ENCODE measurements at regions not wholly inside any gene's neighbourhood (a gene's known extent, or its start where the extent isn't known, plus 50 kb on each side); places are given as distances from the start of the nearest gene placed in this dataset.

DNA sequence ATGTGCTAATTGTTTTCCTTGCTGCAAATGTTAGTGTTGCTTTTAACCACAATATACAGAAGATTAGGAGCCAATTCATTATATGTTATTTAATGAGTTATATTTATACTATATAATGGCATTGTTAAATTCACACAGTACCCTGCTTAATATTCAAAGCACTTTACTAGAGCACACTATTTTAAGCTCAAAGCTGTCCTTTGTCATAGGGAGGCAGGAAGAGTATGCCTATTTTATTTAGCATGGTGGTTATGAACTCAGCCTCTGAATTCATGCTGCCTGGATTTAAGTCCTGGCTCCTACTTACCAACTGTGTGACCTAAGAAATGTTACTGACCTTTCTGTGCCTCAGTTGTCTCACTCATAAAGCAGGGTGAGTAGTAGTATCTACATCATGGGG lies 80.5 kb downstream of the FASTKD2 start:
- TF ChIP-seq, protein P1, sequence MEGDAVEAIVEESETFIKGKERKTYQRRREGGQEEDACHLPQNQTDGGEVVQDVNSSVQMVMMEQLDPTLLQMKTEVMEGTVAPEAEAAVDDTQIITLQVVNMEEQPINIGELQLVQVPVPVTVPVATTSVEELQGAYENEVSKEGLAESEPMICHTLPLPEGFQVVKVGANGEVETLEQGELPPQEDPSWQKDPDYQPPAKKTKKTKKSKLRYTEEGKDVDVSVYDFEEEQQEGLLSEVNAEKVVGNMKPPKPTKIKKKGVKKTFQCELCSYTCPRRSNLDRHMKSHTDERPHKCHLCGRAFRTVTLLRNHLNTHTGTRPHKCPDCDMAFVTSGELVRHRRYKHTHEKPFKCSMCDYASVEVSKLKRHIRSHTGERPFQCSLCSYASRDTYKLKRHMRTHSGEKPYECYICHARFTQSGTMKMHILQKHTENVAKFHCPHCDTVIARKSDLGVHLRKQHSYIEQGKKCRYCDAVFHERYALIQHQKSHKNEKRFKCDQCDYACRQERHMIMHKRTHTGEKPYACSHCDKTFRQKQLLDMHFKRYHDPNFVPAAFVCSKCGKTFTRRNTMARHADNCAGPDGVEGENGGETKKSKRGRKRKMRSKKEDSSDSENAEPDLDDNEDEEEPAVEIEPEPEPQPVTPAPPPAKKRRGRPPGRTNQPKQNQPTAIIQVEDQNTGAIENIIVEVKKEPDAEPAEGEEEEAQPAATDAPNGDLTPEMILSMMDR (IDR thresholded peaks at IDR 0.05): no peak
- DNase-seq (no peak), ATAC-seq (ENCODE audit: low read depth) (no peak)
- intact Hi-C loops (cut with micrococcal nuclease): no loop called here
- Mint-ChIP-seq H3K36me3 (ENCODE audit: low read depth) (no peaks in the 10 kb centered on the region), H3K4me1 (no peaks in the 10 kb centered on the region), H3K9me3 (no peaks in the 10 kb centered on the region), H3K27me3 (peaks cover 4% of the 10 kb centered on the region), H3K27ac (no peak overlapping the region), H3K4me3 (no peak overlapping the region)
- POLR2A ChIA-PET: no interaction called here
- CTCF ChIA-PET: no interaction called here

DNA sequence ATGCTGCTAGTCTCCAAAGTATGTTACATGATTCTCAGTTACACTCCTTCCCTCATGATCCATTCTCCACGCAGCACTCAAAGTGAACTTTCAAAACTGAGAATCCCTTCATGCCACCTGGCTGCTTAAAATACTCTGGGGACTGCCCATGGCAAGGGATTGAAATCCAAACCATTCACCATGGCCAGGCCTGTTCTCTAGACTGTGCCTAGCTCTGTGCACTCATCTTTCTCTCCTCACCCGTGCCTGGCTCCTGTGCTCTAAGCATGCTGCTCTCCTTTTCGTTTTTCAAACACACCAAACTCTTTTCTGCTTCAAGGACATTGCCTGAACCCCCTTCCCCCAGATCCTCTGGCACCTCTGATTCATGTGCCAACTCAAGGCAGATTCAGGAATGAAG lies 80.9 kb downstream of the FASTKD2 start:
- peaks cover 2% of the 10 kb centered on the region for H3K27me3 Mint-ChIP-seq
- intact Hi-C loops (cut with micrococcal nuclease): no loop called here
- POLR2A ChIA-PET: no interaction called here

DNA sequence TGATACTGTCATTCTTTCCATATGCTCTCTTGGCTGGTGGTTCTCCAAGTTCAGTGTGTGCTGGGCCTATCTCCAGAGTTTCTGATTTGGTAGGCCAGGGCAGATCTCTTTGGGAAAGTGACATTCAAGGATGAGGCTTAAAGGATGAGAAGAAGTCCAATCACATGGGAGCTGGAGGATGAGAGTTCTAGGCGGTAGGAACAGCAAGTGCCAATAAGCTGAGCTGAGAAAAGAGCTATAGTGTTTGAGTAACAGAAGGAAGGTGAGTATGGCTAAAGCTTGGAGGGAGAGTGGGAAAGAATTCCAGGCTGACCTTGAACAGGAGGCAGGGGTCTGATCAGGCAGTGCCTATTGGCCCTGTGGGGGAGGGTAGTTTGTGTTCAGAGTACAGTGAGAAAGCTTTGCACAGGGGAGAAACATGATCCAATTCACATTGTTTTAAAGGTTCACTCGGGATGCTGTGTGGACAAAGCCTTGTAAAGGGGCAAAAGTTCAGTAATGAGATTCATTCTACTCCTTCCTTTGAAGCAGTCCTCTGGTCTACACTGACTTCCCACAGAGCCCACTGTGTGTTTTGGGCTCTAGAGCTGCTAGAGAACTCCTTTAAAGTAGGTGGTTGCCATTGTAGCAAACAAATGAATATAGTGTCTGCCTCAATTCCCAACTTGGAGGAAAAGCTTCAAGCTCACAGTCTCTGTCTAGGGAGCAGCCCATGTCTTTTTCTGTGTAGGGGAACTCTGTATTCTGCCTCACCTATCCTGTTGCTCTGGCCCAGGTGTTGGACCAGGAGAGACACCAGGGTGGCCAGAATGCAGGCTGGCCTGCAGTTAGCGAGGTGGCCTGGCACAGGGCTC lies 81.8 kb downstream of the FASTKD2 start:
- H3K4me3 Mint-ChIP-seq: no peak overlapping the region
- H3K4me1 Mint-ChIP-seq: no peaks in the 10 kb centered on the region
- intact Hi-C loops (cut with micrococcal nuclease): no loop called here
- TF ChIP-seq, protein P1 (IDR thresholded peaks at IDR 0.05): no peak
- H3K27ac Mint-ChIP-seq: no peak overlapping the region
- no peaks in the 10 kb centered on the region for H3K36me3 Mint-ChIP-seq (ENCODE audit: low read depth)
- ATAC-seq (ENCODE audit: low read depth) (no peak), DNase-seq (no peak)
- ChIA-PET POLR2A (no interaction called here), CTCF (no interaction called here)
- H3K9me3 Mint-ChIP-seq: no peaks in the 10 kb centered on the region
- no peaks in the 10 kb centered on the region for H3K27me3 Mint-ChIP-seq

More for the DNA sequence above, 80.9 kb downstream of the FASTKD2 start:
- H3K27ac Mint-ChIP-seq: no peak overlapping the region
- H3K4me3 Mint-ChIP-seq: no peak overlapping the region
- no peaks in the 10 kb centered on the region for H3K36me3 Mint-ChIP-seq (ENCODE audit: low read depth)
- CTCF ChIA-PET: no interaction called here
- ATAC-seq (ENCODE audit: low read depth): no peak
- no peaks in the 10 kb centered on the region for H3K9me3 Mint-ChIP-seq
- DNase-seq: no peak
- TF ChIP-seq, protein P1 (IDR thresholded peaks at IDR 0.05): no peak
- H3K4me1 Mint-ChIP-seq: no peaks in the 10 kb centered on the region

DNA sequence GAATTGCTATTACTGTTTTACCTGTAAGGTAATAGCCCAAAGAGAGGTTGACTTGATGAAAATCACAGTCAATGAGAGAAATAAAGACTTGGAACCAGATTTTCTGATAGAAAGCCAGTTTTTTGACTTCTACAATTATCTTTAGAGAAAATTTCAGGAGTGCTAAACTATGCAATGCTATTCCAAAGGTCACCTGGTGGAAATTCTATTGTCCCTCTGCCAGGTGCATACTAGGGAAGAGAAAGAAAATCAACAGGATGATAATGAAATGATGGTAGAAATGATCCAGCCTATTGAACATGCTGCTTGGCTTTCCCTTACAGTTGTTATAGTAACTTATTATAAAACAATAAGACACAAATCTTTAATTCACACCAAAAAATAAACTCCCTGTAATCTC lies 85.0 kb downstream of the FASTKD2 start:
- Mint-ChIP-seq H3K4me3 (no peak overlapping the region), H3K27ac (no peak overlapping the region), H3K4me1 (no peaks in the 10 kb centered on the region), H3K27me3 (no peaks in the 10 kb centered on the region), H3K9me3 (no peaks in the 10 kb centered on the region), H3K36me3 (ENCODE audit: low read depth) (no peaks in the 10 kb centered on the region)
- intact Hi-C loops (cut with micrococcal nuclease): no loop called here
- TF ChIP-seq, protein P1 (IDR thresholded peaks at IDR 0.05): no peak
- ATAC-seq (ENCODE audit: low read depth) (no peak), DNase-seq (no peak)
- CTCF ChIA-PET: no interaction called here
- POLR2A ChIA-PET: no interaction called here

DNA sequence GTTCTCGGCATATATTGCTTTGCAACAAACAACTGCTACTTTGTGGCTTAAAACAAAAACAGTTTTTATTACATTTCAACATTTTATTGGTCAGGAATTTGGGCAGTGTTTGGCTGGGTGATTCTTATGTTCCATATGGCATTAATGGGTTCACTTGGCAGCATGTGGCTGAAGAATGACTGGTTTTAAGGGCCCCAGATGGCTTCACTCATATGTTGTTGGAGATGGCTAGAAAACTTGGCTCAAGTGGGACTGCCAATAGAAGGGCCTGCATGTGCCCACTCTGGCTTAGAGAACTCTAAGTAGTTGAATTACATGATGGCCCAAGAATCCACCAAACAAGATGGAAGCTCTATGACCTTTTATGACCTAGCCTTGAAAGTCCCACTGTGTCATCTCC lies 86.1 kb downstream of the FASTKD2 start:
- no peak overlapping the region for H3K4me3 Mint-ChIP-seq
- H3K36me3 Mint-ChIP-seq (ENCODE audit: low read depth): no peaks in the 10 kb centered on the region
- H3K9me3 Mint-ChIP-seq: no peaks in the 10 kb centered on the region
- no peak for DNase-seq
- CTCF ChIA-PET: no interaction called here
- H3K27me3 Mint-ChIP-seq: no peaks in the 10 kb centered on the region
- TF ChIP-seq, protein P1 (IDR thresholded peaks at IDR 0.05): no peak
- ATAC-seq (ENCODE audit: low read depth): no peak
- POLR2A ChIA-PET: no interaction called here
- intact Hi-C loops (cut with micrococcal nuclease): no loop called here
- H3K27ac Mint-ChIP-seq: no peak overlapping the region
- no peaks in the 10 kb centered on the region for H3K4me1 Mint-ChIP-seq
